ENCODE measurements at regions not wholly inside any gene's neighbourhood (a gene's known extent, or its start where the extent isn't known, plus 50 kb on each side); places are given as distances from the start of the nearest gene placed in this dataset.

GRCh38 chr7:119196183-119196582 lies 971.7 kb downstream of the ANKRD7 start:
- TF ChIP-seq CTCF (IDR thresholded peaks at IDR 0.05; ENCODE audit: low read depth, low read length, missing input control), result no peak
- TF ChIP-seq MAX (IDR thresholded peaks at IDR 0.05), result no peak
- TF ChIP-seq ATF3 (IDR thresholded peaks at IDR 0.05), result no peak
- no peak for TF ChIP-seq HNF4G (IDR thresholded peaks at IDR 0.05)
- no peak for TF ChIP-seq ZBTB33 (IDR thresholded peaks at IDR 0.05)
- no peak for TF ChIP-seq EGR1 (IDR thresholded peaks at IDR 0.05; ENCODE audit: low read depth in 2 of 2)
- no peak for TF ChIP-seq REST (IDR thresholded peaks at IDR 0.05)
- no peak for TF ChIP-seq YY1 (IDR thresholded peaks at IDR 0.05)
- no peak for TF ChIP-seq RAD21 (IDR thresholded peaks at IDR 0.05)

Data from liver (tissue), 3 donors.